ENCODE measurements at regions not wholly inside any gene's neighbourhood (a gene's known extent, or its start where the extent isn't known, plus 50 kb on each side); places are given as distances from the start of the nearest gene placed in this dataset.
"Not testable (repeated sequence)": the region's sequence is repeated elsewhere in the genome, so short reads cannot be mapped to it uniquely, and the experiment has no call there.

DNA sequence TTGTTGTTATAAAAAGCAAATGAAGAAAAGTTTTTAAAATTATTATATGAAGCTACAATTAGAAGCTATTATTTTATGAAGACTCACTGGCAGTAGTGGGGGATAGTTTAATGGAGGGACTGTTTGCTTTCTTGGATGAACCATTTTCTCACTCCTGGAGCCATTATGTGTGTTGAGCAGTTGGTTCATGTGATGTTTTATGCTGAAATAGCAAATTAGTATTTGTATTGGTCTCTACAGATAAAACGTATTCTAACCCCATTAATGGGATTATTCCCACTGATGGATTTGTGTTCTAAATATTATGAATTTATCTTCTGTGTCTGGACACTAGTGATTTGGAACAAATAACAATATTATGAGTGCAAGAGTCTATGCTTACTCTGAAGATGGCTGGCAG, 507.5 kb upstream of the FSHR start:
- no peak for DNase-seq

DNA sequence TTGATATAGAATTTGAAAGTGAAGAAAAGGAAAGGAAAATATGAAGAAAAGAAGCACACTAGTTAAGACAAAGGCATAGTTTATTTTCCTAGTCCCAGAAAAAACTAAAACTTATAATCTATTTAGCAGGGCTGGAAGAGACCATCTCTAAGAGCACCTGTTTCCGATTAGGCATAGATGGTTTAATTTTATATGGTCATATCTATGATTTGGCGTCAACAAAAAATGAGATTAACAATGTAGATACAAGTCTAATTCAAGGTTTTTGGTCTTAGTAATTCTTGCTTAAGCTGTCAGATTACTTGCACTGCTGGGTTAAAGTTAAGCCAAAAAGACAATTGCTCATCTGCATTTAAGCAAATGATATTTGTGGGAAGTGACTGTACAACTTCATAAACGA, 502.5 kb upstream of the FSHR start:
- DNase-seq = no peak

DNA sequence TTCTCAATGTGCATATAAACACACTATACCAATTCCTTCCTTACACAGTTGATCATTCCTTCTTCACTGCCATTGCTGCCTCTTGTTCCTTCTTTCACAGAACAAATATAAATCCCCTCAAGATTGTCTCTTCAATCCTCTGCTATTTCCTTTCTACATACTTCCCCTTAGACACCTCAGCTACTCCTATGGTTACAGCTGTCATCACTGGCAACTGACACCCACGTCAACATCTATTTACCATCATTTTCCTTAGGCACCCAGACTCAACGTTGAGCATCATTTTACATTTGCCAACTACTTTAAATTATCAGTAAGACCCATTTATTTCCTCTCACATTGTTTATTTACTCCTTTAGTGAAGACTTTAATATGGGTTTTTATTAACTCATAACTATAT, 488.8 kb upstream of the FSHR start:
- no peak for DNase-seq

DNA sequence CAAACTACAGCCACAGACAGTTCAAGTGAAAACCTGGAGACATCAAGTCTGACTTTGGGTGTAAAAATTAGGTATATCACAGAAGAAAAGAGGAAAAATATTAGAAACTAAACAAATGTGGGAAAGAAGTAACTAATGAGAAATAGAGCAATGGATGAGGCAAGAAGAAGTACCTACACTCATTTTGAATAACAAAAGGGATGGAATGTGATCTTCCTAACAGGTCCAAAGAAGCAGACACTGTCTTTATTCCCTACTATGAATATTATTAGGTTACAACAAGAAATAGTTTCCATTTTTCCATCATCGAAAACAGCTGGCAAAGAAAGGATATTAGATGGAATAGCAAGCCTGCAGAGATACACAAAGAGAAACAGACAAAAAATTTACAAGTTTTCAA, 486.3 kb upstream of the FSHR start:
- no peak for DNase-seq

DNA sequence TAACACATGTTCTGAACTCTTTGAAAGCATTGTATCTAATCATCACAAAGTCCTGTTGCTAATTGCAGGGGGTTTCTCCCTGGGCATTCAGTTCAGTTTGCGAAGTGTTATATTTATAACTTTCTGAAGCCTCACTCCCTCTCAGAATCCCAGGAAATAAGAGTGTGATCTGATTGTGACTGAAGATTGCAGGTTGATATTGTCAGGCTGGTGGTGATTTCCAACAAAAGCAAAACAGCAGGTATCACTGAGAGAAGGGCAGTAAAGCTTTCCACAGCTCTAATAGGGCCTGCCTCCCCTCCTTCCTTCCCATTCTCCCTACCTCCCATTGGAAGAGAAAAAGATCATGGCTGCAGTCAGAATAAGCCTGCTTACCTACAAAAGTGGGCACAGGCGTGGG, 466.7 kb upstream of the FSHR start:
- DNase-seq = no peak

DNA sequence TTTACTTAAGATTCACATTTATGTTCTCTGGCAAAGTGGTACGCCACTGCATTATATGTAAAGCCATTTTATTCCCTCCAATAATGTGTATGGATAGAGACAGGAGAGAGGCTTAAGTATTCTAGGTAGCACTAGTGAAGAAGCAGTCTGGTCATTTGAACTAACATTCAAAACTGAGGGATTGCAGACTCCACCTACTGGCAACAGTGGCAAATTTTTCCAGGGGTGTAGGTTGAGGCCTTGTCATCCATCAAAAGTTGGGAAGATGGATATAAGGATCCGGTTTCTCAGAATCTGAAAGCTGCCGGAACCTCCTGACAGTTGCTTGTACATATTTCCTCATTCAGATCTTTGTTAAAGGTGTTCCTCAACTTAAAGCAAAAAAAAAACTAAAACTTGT, 465.5 kb upstream of the FSHR start:
- DNase-seq = peak in 1 of 2 experiments; percentile 1

DNA sequence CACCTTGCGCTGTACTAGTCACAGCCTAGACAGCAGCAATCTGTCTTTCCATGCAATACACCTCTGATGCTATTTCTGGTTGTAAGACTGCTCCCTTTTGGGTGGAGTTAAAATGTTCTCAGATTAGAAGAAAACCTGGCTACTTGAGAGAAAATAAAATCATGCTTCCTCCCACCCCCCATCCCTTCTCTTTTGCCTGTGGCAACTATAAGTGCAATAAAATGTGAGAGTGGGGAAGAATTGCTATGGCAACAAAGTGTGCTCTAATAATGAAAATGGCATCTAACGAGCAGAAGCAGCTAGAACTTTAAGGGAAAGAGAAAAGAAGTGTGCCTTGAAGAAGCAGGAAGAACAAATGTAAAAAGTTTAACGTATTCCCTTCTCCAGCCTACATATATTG, 464.2 kb upstream of the FSHR start:
- DNase-seq = no peak

DNA sequence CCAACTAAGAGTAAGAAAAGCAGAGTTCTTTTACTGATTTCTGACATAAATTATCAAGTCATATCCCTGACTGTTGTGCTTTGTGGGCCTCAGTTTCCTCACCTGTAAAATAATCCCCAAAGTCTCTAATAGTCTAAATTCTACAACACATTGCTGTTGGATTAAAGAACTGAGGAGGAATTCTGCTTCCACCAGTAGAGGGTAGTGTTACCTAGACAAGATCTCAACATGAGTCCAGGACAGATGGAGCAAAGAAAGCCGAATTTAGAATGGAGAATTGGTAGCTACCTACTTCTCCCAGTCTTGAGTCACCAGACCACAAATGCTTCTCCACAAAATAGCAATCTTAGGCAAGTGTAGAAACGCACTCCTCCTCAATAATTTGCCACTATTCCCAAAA, 462.5 kb upstream of the FSHR start:
- DNase-seq = peak in 1 of 2 experiments; percentile 2

DNA sequence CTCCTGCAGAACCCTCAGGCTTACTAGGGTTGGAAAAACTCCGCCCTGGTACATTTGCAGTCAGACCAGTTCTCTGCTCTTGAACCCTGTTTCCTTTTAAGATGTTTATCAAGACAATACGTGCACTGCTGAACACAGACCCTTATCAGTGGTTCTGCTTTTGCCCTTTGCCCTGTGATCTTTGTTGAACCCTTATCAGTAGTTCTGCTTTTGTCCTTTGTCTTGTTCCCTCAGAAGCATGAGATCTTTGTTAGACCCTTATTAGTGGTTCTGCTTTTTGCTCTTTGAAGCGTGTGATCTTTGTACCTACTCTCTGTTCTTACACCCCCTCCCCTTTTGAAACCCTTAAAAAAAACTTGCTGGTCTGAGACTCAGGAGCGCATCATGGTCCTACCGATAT, 457.5 kb upstream of the FSHR start:
- not testable (repeated sequence) for DNase-seq

DNA sequence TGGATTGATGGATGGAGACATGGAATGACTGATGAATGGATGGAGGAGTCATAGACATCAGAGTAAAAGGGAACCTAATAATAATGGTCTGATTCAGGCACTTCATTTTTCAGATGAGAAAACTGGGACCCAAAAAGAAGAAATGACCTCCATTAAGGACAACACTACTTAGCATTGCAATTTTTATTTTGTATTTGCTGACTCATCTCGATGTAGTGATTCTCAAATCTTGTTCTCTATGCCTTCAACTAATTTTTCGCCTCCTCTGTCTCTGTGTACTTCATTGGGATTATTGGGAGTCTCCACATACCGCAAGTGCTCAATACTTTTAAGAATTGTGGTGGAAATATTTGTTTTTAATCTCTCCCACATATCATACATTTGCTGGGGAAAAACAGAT, 446.2 kb upstream of the FSHR start:
- no peak for DNase-seq

DNA sequence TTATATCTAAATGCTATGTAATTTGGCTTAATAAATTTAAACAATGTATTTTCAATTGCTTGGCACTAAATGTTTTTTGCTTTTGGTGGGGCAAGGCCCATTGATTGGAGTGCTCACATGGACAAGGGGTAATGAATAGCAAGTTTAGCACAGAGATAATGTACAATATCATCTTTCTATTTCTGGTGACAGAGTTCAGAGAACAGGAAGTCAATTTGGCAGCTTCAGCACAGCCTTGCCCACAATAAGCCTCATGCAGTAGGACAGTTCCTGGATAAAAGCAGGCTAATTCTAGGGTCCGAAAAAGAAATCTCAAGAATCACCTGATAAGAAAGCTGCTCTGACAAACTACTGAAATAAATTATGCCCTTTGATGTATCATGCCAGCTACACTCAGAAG, 443.9 kb upstream of the FSHR start:
- no peak for DNase-seq

DNA sequence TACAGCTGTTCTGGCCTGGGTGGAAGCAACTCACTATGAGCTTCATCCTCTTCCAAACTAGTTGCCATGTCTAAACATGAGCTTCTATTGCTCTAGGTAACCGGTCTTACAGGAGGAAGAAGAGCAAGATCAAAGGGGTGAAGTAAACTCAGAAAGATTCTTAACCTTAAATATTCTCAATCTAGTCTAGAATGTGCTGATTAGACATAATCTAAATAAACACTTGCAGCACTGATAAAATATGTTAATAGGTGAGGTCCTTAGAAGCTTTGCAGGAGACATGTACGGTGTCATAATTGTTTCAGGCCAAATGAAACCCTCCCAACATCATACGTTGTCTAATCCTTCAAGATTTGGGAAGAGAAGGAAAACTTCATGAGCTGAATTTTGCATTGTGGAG, 431.6 kb upstream of the FSHR start:
- no peak for DNase-seq

DNA sequence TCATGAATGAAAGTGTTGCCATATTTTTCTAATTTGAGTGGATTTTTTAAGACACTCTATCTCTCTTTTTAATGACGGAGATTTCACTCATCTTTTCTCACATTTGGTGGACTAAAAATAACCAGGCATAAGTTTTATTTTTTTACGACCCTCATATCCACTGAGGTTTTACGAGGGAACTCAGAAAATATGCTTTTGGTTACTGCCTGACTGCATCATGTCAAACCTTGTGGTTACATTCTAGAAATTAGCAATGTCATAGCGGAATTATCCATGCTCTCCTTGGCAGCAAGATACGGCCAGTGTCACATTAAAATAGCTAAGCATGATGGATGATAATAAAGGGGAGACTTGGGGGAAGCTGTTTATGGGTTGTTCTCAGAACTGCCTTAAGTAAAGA, 428.6 kb upstream of the FSHR start:
- no peak for DNase-seq

DNA sequence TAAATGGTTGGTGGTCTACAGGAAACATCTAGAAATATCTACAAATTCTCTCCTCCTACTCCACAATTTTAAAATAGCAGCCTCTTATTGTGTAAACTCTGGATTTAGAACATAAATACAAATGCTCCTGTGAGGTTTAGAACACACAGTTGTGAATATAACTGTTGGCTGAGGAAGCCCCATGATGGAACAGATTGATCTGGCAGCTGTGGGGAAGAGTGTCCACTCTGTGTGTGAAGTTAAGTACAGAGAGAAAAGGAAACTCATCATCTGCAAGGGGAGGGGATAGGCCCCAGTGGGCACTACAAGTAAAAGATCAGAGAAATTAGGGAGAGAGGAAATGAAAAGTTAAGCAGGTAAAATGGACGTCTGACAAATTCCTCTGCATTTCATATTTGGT, 422.7 kb upstream of the FSHR start:
- no peak for DNase-seq

DNA sequence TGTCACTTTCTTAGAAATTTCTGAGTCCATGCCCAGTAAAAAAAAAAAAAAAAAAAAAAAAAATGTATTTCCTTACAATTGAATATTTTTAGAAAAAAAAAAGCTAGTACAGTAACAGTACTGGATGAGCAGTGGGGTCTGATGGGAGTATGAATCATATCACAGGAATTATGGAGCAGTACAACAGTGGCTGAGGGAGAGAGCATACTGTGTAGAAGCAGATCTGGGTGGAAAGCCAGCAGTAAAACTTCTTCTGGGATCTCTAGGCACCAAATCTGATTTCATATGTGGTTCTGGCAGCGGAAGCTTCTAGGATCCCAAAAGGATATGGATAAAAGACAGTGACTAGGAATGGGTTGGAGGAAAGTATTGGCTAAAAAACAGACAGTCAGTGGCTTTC, 414.9 kb upstream of the FSHR start:
- DNase-seq = no peak

DNA sequence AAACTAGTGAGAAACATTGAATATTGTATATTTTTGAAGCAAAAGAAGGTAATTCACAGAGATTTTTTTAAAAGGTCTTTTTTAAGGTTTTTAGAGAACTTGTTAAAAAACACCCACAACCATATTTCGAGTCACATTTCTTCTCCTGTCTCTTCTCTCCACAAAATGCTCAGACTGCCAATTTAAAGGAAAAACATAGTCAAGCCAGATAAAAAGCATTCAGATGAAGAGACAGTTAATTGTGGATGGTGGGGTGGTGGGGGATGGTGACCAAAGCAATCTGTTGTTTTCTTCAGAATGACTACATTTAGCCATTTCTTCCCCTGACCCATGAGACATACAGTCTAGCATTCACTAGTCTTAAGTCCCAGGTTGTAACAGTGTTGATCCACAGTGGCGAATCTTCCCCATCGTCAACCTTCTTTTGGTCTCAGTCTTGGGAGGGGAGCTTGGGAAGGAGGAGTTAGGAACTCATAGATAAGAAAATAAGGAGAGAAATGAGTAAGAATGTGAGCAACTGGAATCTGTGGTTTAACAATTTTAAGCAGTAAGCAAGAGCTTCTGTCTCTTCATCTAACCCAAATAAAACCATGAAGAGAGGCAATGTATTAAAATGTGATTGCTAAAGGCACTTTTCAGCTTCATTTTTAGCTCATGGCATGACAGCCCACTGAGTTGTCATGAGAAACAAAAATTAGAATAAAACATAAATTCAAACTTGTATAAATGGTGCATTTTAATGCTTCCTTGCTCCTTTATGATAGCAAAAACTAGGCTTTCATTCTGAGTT, 413.7 kb upstream of the FSHR start:
- DNase-seq = no peak

DNA sequence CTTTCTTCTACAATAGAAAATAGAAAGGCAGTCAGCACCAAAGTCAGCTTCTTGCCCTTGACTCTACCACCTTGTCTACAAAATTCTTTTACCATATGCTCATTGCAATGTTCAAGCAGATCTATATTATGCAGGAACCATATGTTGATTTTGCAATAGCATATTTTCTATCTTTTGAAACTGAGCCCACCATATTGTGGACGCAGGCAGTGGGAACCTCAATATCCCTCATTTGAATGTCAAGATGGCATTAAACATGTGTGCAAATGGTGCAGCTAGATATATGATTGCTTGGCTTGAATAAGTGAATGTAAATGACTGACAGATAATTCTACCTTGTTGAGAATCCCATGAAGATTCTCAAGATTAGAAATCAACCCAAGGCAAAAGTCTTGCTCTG, 412.7 kb upstream of the FSHR start:
- no peak for DNase-seq

DNA sequence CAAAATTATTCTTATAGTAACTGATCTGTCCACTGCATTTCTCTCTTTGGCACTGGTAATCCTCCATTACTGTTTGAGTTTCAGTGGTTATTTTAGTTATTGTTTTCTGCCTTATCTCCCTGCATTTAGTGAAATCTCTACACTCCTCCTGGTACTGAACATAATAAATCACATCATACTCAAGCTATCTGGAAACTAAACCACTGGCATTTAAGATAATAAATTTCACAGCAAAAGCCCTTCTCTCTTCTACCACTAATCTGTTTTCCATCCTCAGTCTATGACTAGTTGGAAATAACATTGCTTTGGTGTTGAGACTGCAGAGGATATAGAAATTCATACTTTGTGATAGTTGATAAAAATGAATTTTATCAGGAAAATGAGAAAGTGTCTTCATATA, 399.3 kb upstream of the FSHR start:
- DNase-seq = no peak

DNA sequence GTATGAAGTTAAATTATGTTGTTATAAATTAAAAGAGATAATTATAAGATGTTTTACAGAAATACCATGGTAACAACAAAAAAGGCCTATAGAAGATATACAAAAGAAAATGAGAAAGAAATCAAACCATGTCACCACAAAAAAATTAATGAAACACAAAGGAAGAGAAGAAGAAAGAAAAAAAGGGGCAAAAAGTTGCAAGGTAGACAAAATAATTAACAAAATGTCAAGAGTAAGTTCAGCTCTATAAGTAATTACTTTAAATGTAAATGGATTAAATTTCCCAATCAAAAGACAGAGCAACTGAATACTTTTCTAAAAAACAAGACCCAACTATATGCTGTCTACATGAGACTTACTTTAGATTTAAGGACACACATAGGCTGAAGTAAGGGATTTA, 378.4 kb upstream of the FSHR start:
- no peak for DNase-seq

DNA sequence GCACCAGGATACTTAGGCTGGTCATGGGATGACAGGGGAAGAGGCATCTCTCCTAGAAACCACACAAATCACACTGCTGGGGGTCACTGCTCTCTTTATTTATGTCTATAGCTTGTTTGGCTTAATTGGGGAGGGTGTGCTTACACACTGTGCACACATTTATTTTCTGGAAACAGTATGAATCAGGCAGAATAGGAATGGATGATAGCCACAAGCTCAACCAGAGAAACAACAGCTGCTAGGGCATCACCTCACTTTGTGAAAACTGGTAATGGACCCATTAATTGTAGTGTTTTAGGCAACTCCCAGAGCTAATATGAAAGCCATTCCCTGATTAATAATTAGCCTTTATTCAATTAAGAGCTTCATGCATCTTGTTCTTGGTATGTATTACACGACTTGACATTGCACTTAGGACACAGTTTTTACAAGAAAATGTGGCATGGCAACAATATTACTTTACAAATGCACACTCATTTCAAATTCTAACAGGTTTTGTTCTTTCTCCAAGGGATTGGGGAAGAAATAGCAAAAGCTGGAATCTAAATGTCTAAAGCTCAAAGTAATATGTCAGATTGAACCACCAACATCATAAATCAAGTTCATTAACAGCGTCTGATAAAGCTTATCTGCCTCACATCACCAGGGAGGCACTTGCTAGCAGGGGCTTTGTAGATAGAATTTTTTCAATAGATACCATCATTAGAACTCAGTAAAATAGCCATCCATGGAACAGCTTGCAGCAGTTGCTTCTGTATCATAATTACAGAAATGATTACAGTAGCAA, 361.9 kb upstream of the FSHR start:
- DNase-seq = no peak

DNA sequence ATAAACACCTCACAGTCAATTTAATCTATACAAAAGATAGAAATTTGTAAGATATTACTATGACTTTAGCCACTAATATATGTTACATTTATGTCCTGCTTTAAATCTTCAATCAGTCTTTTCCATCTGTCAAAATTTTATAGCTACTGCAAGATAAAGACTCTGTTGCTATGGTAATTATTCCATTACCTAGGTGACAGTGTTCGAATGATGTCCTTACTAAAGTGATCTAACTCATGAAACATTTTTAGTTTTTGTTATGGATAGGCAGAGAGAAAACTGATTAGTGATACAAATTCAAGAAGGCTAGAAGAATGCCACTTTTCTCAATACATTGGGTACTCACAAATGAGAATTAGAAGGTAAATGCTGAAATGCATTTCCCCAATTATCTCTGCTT, 359.9 kb upstream of the FSHR start:
- DNase-seq = no peak

DNA sequence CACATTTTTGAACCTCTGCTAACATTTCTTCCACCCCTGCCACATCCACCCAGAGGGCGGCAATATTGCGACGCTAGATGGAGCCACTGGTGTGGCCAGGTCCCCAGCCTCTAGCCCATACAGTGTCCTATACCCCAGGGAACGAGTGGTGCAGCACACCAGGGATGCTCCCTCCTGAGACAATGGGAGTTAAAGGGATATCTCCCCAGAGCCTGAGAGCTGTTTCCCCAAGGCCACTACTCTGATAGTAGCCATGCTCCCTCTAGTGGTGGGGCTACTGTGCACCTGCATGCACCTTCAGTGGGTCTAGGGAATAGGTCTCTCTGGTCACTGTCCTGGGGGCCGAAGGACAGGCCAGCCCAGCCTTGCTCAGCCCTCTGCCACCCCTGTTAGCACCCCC, 336.4 kb upstream of the FSHR start:
- DNase-seq = no peak

DNA sequence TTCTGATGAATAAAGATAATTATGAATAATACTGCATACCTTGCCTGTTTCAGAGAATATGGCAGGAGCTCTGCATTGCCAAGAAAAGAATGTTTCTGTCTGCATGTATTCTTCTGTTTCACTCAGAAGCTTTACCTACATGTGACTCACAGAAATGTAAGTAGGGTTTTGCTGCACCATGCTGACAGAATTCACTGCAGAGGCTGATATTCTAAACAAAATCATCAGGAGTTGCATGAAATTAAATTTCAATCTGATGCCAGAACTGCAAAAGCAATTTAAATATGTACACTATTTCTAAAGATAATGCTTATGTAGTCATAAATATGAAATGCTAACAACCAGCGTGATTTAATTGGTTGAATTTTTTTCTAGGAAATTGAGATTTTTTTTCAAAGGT, 332.8 kb upstream of the FSHR start:
- DNase-seq = no peak

DNA sequence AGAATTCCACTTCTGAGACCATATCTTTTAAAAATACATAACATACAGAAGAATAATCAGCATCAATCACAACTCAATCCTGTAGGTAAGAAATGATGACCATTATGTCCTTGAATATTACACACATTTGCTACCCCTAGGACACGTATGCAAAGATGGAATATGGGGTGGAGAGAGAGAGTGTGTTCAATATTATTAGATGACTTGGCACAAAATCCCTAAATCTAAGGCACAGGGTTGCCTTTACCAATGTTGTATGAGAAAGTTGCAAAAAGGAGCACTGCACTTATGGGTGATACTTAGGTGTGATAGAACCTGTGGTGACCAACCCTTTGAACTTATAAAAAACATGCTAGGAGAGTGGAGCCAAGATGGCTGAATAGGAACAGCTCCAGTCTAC, 326.2 kb upstream of the FSHR start:
- DNase-seq = no peak

All from SW 1271 (cell line).